ENCODE measurements at regions not wholly inside any gene's neighbourhood (a gene's known extent, or its start where the extent isn't known, plus 50 kb on each side); places are given as distances from the start of the nearest gene placed in this dataset.

GRCh38 chr6:149186873-149187272 lies 130.6 kb upstream of the TAB2 start:
- TF ChIP-seq CTCF (IDR thresholded peaks at IDR 0.05; ENCODE audit: low read length), result no peak
- TF ChIP-seq EZH2 (IDR thresholded peaks at IDR 0.05; ENCODE audit: borderline replicate concordance, low read length), result no peak
